GM23248 (cell line): ENCODE measurements at regions not wholly inside any gene's neighbourhood (a gene's known extent, or its start where the extent isn't known, plus 50 kb on each side); places are given as distances from the start of the nearest gene placed in this dataset.

Source experiments
- DNase-seq: peaks from one replicate; pipeline ENCODE4 v3.0.0-alpha.2; 2015
- H2AFZ ChIP-seq: fragments of 200-600 bp; sonication (generic); 2 replicates; pipeline ENCODE4 v1.6.1; 2016; ENCODE audit warnings: antibody characterized with exemption
- H3F3A ChIP-seq: fragments of 200-600 bp; sonication (generic); 2 replicates; pipeline ENCODE4 v1.6.1; 2016; ENCODE audit warnings: mild to moderate bottlenecking, antibody characterized with exemption, mixed run types; ENCODE audit not compliant: insufficient read depth
- H3K27ac ChIP-seq: fragments of 200-600 bp; sonication (generic); 2 replicates; pipeline ENCODE4 v1.5.1; 2016; ENCODE audit warnings: mild to moderate bottlenecking
- H3K27me3 ChIP-seq: fragments of 200-600 bp; sonication (generic); replicated peaks from 2 replicates; pipeline ENCODE4 v1.6.1; 2016; ENCODE audit warnings: mild to moderate bottlenecking; ENCODE audit not compliant: insufficient read depth
- H3K36me3 ChIP-seq: fragments of 200-600 bp; sonication (generic); 2 replicates; pipeline ENCODE4 v1.6.1; 2016; ENCODE audit warnings: low read depth, mild to moderate bottlenecking
- H3K4me1 ChIP-seq: fragments of 200-600 bp; sonication (generic); 2 replicates; pipeline ENCODE4 v1.6.1; 2016; ENCODE audit warnings: mild to moderate bottlenecking; ENCODE audit not compliant: insufficient read depth
- H3K4me2 ChIP-seq: fragments of 200-600 bp; sonication (generic); one replicate; pipeline ENCODE4 v1.6.1; 2016; ENCODE audit warnings: mild to moderate bottlenecking; ENCODE audit not compliant: unreplicated experiment
- H3K4me3 ChIP-seq: fragments of 200-600 bp; sonication (generic); 2 replicates; pipeline ENCODE4 v1.5.1; 2016; ENCODE audit warnings: mild to moderate bottlenecking
- H3K79me2 ChIP-seq: fragments of 200-600 bp; sonication (generic); 2 replicates; pipeline ENCODE4 v1.6.1; 2016; ENCODE audit warnings: mild to moderate bottlenecking; ENCODE audit not compliant: insufficient read depth
- H3K9ac ChIP-seq: fragments of 200-600 bp; sonication (generic); 2 replicates; pipeline ENCODE4 v1.6.1; 2016; ENCODE audit warnings: mild to moderate bottlenecking
- H3K9me2 ChIP-seq: fragments of 200-600 bp; sonication (generic); 2 replicates; pipeline ENCODE4 v1.6.1; 2016; ENCODE audit warnings: mixed run types, mild to moderate bottlenecking, moderate library complexity; ENCODE audit not compliant: insufficient read depth
- H3K9me3 ChIP-seq: fragments of 200-600 bp; sonication (generic); one replicate; pipeline ENCODE4 v1.6.1; 2017; ENCODE audit warnings: low read depth
- H4K20me1 ChIP-seq: fragments of 200-600 bp; sonication (generic); 2 replicates; pipeline ENCODE4 v1.6.0; 2016; ENCODE audit not compliant: insufficient read depth
- EZH2 ChIP-seq: fragments of 200-600 bp; sonication (generic); IDR thresholded peaks from 2 replicates; pipeline ENCODE4 v1.6.1; 2018; ENCODE audit warnings: antibody characterized with exemption, mild to moderate bottlenecking; ENCODE audit not compliant: insufficient read depth, poor library complexity, severe bottlenecking
- EZH2phosphoT487 ChIP-seq: fragments of 200-600 bp; sonication (generic); IDR thresholded peaks from 2 replicates; pipeline ENCODE4 v1.6.1; 2018; ENCODE audit warnings: antibody characterized with exemption, moderate library complexity, mild to moderate bottlenecking, low read depth; ENCODE audit not compliant: insufficient read depth
- WGBS, 2 experiments: methylation state at CpG; one replicate each; pipeline ENCODE4 v1.1.6; 2015 to 2017; ENCODE audit warnings: low lambda C conversion rate in 2 of 2, low coverage in 1 of 2; ENCODE audit errors: missing lambda C conversion rate in 2 of 2; 5-methylcytosine and 5-hydroxymethylcytosine counted together
- in situ Hi-C: fragments of 300-500 bp; cut with MboI; formaldehyde crosslinking; loops from 2 replicates; pipeline ENCODE4 v1.15.0; 2020

DNA sequence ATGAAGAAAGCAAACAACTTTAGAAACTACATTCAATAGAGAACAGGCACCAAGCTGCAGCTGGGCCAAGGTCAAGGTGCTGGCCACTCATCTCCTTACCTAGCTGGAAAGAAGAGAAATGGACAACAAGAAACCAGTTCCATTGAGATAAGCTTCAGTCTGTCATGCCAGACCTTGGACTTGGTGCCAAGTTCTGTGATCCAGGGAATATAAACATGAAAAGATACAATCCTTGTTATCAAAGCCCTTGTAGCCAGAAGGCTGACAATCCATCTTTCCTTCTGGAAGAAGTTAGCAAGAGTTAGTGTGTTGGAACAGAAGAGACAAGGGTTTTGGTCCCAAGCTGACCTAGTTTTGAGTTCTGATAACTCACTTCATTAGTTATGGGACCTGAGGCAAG, 227.5 kb downstream of the ACTL7B start:
- Histone ChIP-seq H2AFZ (no peak overlapping the region), H3K4me2 (no peak overlapping the region), H4K20me1 (no peaks in the 10 kb centered on the region), H3K9ac (no peak overlapping the region), H3K4me3 (no peak overlapping the region), H3K36me3 (no peaks in the 10 kb centered on the region), H3F3A (no peaks in the 10 kb centered on the region), H3K9me2 (no peaks in the 10 kb centered on the region), H3K27me3 (peaks cover 6% of the 10 kb centered on the region; the same call in 1 of the 2 replicates), H3K9me3 (no peaks in the 10 kb centered on the region), H3K27ac (no peak overlapping the region), H3K79me2 (no peaks in the 10 kb centered on the region), H3K4me1 (no peaks in the 10 kb centered on the region)
- no peak for TF ChIP-seq EZH2
- TF ChIP-seq EZH2phosphoT487 = no peak
- DNase-seq = no peak
- in situ Hi-C loops = no loop called here

DNA sequence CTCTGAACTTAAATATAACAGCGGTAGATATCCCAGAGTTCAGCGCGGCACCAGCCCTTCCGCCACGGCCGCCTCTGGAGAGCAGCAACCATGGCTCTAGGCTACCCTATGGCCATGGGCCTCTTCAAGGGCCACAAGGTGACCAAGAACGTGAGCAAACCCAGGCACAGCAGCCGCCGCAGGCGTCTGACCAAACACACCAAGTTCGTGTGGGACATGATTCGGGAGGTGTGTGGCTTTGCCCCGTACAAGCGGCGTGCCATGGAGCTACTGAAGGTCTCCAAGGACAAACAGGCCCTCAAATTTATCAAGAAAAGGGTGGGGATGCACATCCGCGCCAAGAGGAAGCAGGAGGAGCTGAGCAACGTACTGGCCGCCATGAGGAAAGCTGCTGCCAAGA, 229.0 kb downstream of the ACTL7B start:
- Histone ChIP-seq H3K36me3 (no peaks in the 10 kb centered on the region), H3K9me3 (no peaks in the 10 kb centered on the region), H3K79me2 (no peaks in the 10 kb centered on the region), H3K9me2 (no peaks in the 10 kb centered on the region), H3K4me1 (peaks cover 10% of the 10 kb centered on the region), H3K4me2 (no peak overlapping the region), H4K20me1 (no peaks in the 10 kb centered on the region), H3K9ac (no peak overlapping the region), H3K27ac (no peak overlapping the region), H2AFZ (no peak overlapping the region), H3K4me3 (no peak overlapping the region), H3F3A (peaks cover 12% of the 10 kb centered on the region), H3K27me3 (peaks cover 6% of the 10 kb centered on the region; the same call in 1 of the 2 replicates)
- TF ChIP-seq EZH2phosphoT487 (no peak), EZH2 (no peak)
- no peak for DNase-seq
- in situ Hi-C loops = no loop called here
- 67 to 69% methylated on average over 16 to 19 of the region's 19 CpGs for WGBS, 2 experiments

DNA sequence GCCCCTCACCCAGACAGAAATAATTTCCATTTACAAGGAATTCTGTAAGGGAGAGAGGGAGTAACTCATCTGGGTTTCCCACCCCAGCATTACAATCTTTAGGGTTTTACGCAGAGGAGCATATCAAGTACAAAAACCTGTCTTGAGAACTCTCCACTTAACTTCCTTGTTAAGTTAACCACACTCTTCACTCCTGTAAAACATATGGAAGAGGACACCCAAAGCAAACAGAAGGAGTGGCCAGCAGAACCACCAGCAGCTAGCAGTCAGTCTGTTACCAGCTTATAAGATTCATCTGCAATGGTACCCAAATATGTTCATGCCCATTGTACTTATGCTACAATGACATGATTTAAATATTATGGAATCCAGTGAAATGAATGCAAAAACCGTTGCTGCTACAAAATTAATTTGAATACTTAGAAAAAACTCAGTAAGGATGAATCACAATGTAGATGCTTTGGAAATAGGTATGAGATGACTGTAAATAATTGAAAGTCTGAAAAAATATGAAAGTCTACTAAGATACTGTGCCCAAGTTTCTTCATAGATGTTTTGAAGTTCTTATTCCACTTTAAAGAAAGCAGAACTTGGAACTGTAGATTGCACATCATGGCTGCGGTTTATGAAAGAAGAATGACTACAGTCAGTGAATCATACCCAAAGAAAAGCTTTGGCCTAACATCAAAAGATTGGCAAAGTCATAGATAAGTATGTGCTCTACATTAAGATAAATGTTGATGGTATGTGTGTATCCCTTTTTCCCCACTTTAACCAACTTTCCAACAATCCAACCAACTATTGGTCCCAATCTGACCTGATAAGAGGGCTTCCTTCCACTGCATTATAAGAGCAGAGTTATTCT, 233.6 kb downstream of the ACTL7B start:
- no peaks in the 10 kb centered on the region for H3K36me3 ChIP-seq
- no peak overlapping the region for H3K9ac ChIP-seq
- H3K27ac ChIP-seq = peak overlapping the region; percentile 38
- no peak overlapping the region for H3K4me2 ChIP-seq
- peaks cover under 1% of the 10 kb centered on the region; the same call in 1 of the 2 replicates for H3K27me3 ChIP-seq
- peak; percentile 87 for DNase-seq
- 47 to 49% methylated on average over 3 of the region's 3 CpGs for WGBS, 2 experiments
- peaks cover 17% of the 10 kb centered on the region for H3F3A ChIP-seq
- TF ChIP-seq EZH2phosphoT487 = no peak
- no peak for TF ChIP-seq EZH2
- no peak overlapping the region for H2AFZ ChIP-seq
- H3K9me2 ChIP-seq = no peaks in the 10 kb centered on the region
- no peak overlapping the region for H3K4me3 ChIP-seq
- no peaks in the 10 kb centered on the region for H3K79me2 ChIP-seq
- no peaks in the 10 kb centered on the region for H3K9me3 ChIP-seq
- H3K4me1 ChIP-seq = peaks cover 26% of the 10 kb centered on the region
- in situ Hi-C loops = no loop called here
- H4K20me1 ChIP-seq = no peaks in the 10 kb centered on the region

DNA sequence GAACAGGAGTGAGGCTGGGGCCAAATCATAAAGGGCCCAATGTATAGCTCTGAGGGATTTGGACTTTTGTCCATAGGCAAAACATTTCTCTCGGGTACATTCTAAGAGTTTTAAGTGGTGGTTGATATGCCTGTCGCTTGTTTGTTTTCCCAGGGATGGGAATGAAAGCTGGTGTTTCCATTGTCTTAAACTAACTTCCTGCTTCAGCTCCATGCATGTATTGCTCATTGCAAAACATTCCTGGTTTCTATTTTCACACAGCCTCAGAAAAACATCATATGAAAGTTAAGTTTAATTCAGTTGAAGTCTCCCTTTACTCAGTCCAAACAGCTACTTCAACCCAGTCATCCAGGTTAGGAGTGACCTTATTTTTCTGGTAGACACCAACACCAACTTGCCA, 235.0 kb downstream of the ACTL7B start:
- H3K79me2 ChIP-seq = no peaks in the 10 kb centered on the region
- no peak overlapping the region for H3K9ac ChIP-seq
- peaks cover 17% of the 10 kb centered on the region for H3F3A ChIP-seq
- no peak overlapping the region for H3K4me3 ChIP-seq
- H3K9me3 ChIP-seq = no peaks in the 10 kb centered on the region
- no peak overlapping the region for H3K27ac ChIP-seq
- H2AFZ ChIP-seq = no peak overlapping the region
- peaks cover 26% of the 10 kb centered on the region for H3K4me1 ChIP-seq
- H3K27me3 ChIP-seq = no peaks in the 10 kb centered on the region
- DNase-seq = peak; percentile 43
- in situ Hi-C loops = no loop called here
- H3K9me2 ChIP-seq = no peaks in the 10 kb centered on the region
- TF ChIP-seq EZH2phosphoT487 (no peak), EZH2 (no peak)
- H3K4me2 ChIP-seq = peak overlapping the region; percentile 16
- no peaks in the 10 kb centered on the region for H3K36me3 ChIP-seq
- WGBS, 2 experiments = 67 to 75% methylated on average over 2 of the region's 2 CpGs
- no peaks in the 10 kb centered on the region for H4K20me1 ChIP-seq
